ENCODE measurements at regions not wholly inside any gene's neighbourhood (a gene's known extent, or its start where the extent isn't known, plus 50 kb on each side); places are given as distances from the start of the nearest gene placed in this dataset.

GRCh38 chr6:169994739-169995138 is 243.3 kb downstream of the ERMARD start:
- TF ChIP-seq POLR2AphosphoS5 (IDR thresholded peaks at IDR 0.05) (no peak), EP300 (IDR thresholded peaks at IDR 0.05) (no peak), CTCF (IDR thresholded peaks at IDR 0.05) (no peak), POLR2A (IDR thresholded peaks at IDR 0.05) (no peak)
- H3K27ac ChIP-seq = no peak overlapping the region
- 90 to 93% methylated on average over 8 of the region's 8 CpGs for WGBS, 2 donors (ENCODE audit: low coverage in 1 of 2)
- H3K9me3 ChIP-seq = no peaks in the 10 kb centered on the region
- H3K4me3 ChIP-seq = no peak overlapping the region
- no peaks in the 10 kb centered on the region for H3K27me3 ChIP-seq
- no peak for ATAC-seq
- H3K4me1 ChIP-seq = no peaks in the 10 kb centered on the region
- no peaks in the 10 kb centered on the region for H3K36me3 ChIP-seq

GRCh38 chr6:169993861-169994481 is 242.5 kb downstream of the ERMARD start:
- H3K4me1 ChIP-seq = no peaks in the 10 kb centered on the region
- no peaks in the 10 kb centered on the region for H3K9me3 ChIP-seq
- no peaks in the 10 kb centered on the region for H3K36me3 ChIP-seq
- ATAC-seq = no peak
- WGBS, 2 donors (ENCODE audit: low coverage in 1 of 2) = 100% methylated on average over 2 of the region's 16 CpGs; no CpG with 5 or more reads in 1 of the 2 donors
- no peak overlapping the region for H3K4me3 ChIP-seq
- no peak overlapping the region for H3K27ac ChIP-seq
- TF ChIP-seq POLR2AphosphoS5 (IDR thresholded peaks at IDR 0.05) = no peak
- no peaks in the 10 kb centered on the region for H3K27me3 ChIP-seq

GRCh38 chr6:169991913-169992312 is 240.5 kb downstream of the ERMARD start:
- H3K4me1 ChIP-seq = no peaks in the 10 kb centered on the region
- 93 to 96% methylated on average over 3 to 7 of the region's 8 CpGs for WGBS, 2 donors (ENCODE audit: low coverage in 1 of 2)
- TF ChIP-seq EP300 (IDR thresholded peaks at IDR 0.05) (no peak), CTCF (IDR thresholded peaks at IDR 0.05) (no peak), POLR2A (IDR thresholded peaks at IDR 0.05) (no peak), POLR2AphosphoS5 (IDR thresholded peaks at IDR 0.05) (no peak)
- no peak for ATAC-seq
- H3K27ac ChIP-seq = no peak overlapping the region
- H3K4me3 ChIP-seq = no peak overlapping the region
- no peaks in the 10 kb centered on the region for H3K9me3 ChIP-seq
- H3K36me3 ChIP-seq = no peaks in the 10 kb centered on the region
- H3K27me3 ChIP-seq = no peaks in the 10 kb centered on the region

DNA sequence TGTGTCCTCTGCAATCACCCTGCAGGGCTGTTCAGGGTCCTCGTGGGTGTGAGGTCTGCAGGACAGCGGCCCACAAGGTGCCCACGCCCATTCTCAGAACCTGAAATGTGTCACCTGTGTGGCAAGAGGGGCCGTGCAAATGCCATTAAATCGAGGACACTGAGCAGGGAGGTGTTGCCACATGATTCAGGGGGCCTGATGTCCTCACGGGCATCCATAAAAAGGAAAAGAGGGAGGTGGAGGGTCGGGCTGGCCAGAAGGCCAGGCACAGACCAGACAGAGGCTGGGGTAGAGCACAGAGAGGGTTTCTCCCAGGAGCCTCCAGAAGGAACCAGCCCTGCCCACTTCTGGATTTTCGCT is 239.6 kb downstream of the ERMARD start:
- TF ChIP-seq CTCF (IDR thresholded peaks at IDR 0.05) (no peak), POLR2A (IDR thresholded peaks at IDR 0.05) (no peak)
- Histone ChIP-seq H3K27ac (no peak overlapping the region), H3K27me3 (no peaks in the 10 kb centered on the region), H3K9me3 (no peaks in the 10 kb centered on the region), H3K4me3 (no peak overlapping the region), H3K4me1 (no peaks in the 10 kb centered on the region), H3K36me3 (no peaks in the 10 kb centered on the region)
- 70 to 83% methylated on average over 2 to 4 of the region's 8 CpGs for WGBS, 2 donors (ENCODE audit: low coverage in 1 of 2)
- no peak for ATAC-seq

DNA sequence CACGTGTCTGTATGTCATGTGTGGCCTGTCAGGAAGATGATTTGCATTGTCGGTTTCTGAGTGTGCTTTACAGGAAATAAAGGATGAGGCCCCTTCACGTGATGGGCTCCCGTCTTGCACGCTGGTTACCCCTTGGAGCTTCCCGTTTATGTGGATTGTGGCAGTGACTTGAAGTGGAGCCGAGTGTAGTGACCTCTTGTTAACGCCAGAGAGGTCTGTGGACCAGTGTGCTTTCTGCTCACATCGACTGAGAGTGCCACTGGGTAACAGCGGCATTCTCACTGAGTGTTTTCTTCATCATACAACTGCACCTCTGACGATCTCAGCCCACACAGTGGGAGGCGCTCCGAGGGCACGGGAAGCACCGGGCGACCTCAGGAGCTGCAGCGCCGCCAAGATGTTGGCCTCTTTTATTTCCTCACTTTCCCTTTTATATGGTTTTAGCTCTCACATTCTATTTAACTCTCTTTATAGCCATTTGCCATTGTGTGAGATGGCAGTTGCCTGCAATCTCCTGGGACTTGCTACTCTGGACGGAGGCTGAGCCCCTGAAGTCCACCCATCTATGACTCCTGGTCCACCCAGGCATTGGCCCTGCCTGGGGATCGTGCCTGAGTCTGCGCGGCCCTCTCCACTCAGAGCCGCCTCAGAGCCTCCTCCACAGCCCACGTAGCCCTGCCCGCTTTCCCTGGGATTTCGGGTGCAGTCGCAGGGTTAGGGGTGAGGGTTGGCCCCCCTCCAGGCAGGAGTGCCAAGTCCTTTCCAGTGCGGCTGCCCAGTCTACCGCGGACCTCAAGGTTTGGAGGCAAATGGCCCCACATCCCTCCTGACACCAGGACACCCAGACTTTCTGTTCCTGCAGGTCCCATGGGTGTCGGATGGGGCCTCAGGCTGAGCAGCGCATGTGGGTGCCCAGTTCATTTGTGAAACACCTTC is 238.9 kb downstream of the ERMARD start:
- WGBS, 2 donors (ENCODE audit: low coverage in 1 of 2) = 64 to 88% methylated on average over 13 to 18 of the region's 32 CpGs
- H3K27me3 ChIP-seq = no peaks in the 10 kb centered on the region
- H3K4me1 ChIP-seq = no peaks in the 10 kb centered on the region
- TF ChIP-seq POLR2A (IDR thresholded peaks at IDR 0.05) (no peak), POLR2AphosphoS5 (IDR thresholded peaks at IDR 0.05) (no peak), EP300 (IDR thresholded peaks at IDR 0.05) (no peak), CTCF (IDR thresholded peaks at IDR 0.05) (no peak)
- no peak overlapping the region for H3K4me3 ChIP-seq
- H3K9me3 ChIP-seq = no peaks in the 10 kb centered on the region
- no peaks in the 10 kb centered on the region for H3K36me3 ChIP-seq
- ATAC-seq = peak; percentile 13
- no peak overlapping the region for H3K27ac ChIP-seq

Data from gastroesophageal sphincter (tissue), 4 donors.